Memory B cell (primary cell): ENCODE measurements at regions not wholly inside any gene's neighbourhood (a gene's known extent, or its start where the extent isn't known, plus 50 kb on each side); places are given as distances from the start of the nearest gene placed in this dataset.
"Not testable (repeated sequence)": the region's sequence is repeated elsewhere in the genome, so short reads cannot be mapped to it uniquely, and the experiment has no call there.

Experiments used
- ATAC-seq: fragments of 150-1000 bp; cut with Tn5 transposase; 2 replicates; pipeline ENCODE4 v1.10.0; 2021; ENCODE audit warnings: low read depth, mild to moderate bottlenecking, moderate library complexity
- DNase-seq, 2 donors: peaks; one replicate each; pipeline ENCODE4 v3.0.0; 2022; ENCODE audit warnings: low spot score in 2 of 2
- H3K27ac Mint-ChIP-seq: one replicate; pipeline ENCODE4 v1.8.0; 2022; ENCODE audit warnings: mild to moderate bottlenecking, moderate library complexity, mixed read lengths
- H3K27me3 Mint-ChIP-seq: one replicate; pipeline ENCODE4 v1.8.0; 2022; ENCODE audit warnings: mixed read lengths
- H3K36me3 Mint-ChIP-seq: one replicate; pipeline ENCODE4 v1.8.0; 2022; ENCODE audit warnings: mild to moderate bottlenecking, mixed read lengths
- H3K4me1 Mint-ChIP-seq: one replicate; pipeline ENCODE4 v1.8.0; 2022; ENCODE audit warnings: mixed read lengths
- H3K4me3 Mint-ChIP-seq: one replicate; pipeline ENCODE4 v1.8.0; 2022; ENCODE audit warnings: mild to moderate bottlenecking, moderate library complexity, mixed read lengths
- H3K9me3 Mint-ChIP-seq: one replicate; pipeline ENCODE4 v1.8.0; 2022; ENCODE audit warnings: mixed read lengths

- H3K9me3 Mint-ChIP-seq: peaks cover 10% of the 10 kb centered on the region
- ATAC-seq, DNase-seq, H3K4me1 Mint-ChIP-seq, H3K4me3 Mint-ChIP-seq, H3K36me3 Mint-ChIP-seq, H3K27me3 Mint-ChIP-seq, H3K27ac Mint-ChIP-seq: not testable (repeated sequence)
These were observed 206.7 kb downstream of the MSX2 start for GRCh38 chr5:174931033-174931432.

- peaks cover 3% of the 10 kb centered on the region for H3K9me3 Mint-ChIP-seq
- H3K27ac Mint-ChIP-seq: no peak overlapping the region
These were observed 201.2 kb downstream of the MSX2 start for GRCh38 chr5:174925586-174925985.

GRCh38 chr5:174922955-174923354, 198.6 kb downstream of the MSX2 start:
- no peak for DNase-seq
- Mint-ChIP-seq H3K4me1 (peaks cover 3% of the 10 kb centered on the region), H3K36me3 (no peaks in the 10 kb centered on the region), H3K4me3 (no peak overlapping the region), H3K27ac (no peak overlapping the region), H3K27me3 (peaks cover 3% of the 10 kb centered on the region), H3K9me3 (no peaks in the 10 kb centered on the region)
- no peak for ATAC-seq

More at GRCh38 chr5:174925586-174925985, 201.2 kb downstream of the MSX2 start:
- Mint-ChIP-seq H3K4me1 (peaks cover 3% of the 10 kb centered on the region), H3K36me3 (no peaks in the 10 kb centered on the region), H3K4me3 (no peak overlapping the region), H3K27me3 (peaks cover 2% of the 10 kb centered on the region)
- no peak for DNase-seq
- no peak for ATAC-seq

GRCh38 chr5:174920906-174921550, 196.6 kb downstream of the MSX2 start:
- Mint-ChIP-seq H3K9me3 (no peaks in the 10 kb centered on the region), H3K27me3 (peaks cover 3% of the 10 kb centered on the region), H3K4me3 (no peak overlapping the region), H3K4me1 (peaks cover 3% of the 10 kb centered on the region), H3K27ac (no peak overlapping the region), H3K36me3 (no peaks in the 10 kb centered on the region)
- DNase-seq: no peak
- no peak for ATAC-seq

- ATAC-seq: no peak
- H3K27me3 Mint-ChIP-seq: peaks cover 4% of the 10 kb centered on the region
- peaks cover 3% of the 10 kb centered on the region for H3K4me1 Mint-ChIP-seq
- no peak overlapping the region for H3K27ac Mint-ChIP-seq
- H3K4me3 Mint-ChIP-seq: no peak overlapping the region
- no peak for DNase-seq
- H3K9me3 Mint-ChIP-seq: no peaks in the 10 kb centered on the region
- no peaks in the 10 kb centered on the region for H3K36me3 Mint-ChIP-seq
These were observed 195.0 kb downstream of the MSX2 start for GRCh38 chr5:174919351-174919750.

GRCh38 chr5:174918655-174919054, 194.3 kb downstream of the MSX2 start:
- peaks cover 1% of the 10 kb centered on the region for H3K9me3 Mint-ChIP-seq
- peaks cover 3% of the 10 kb centered on the region for H3K4me1 Mint-ChIP-seq
- H3K27ac Mint-ChIP-seq: no peak overlapping the region
- H3K4me3 Mint-ChIP-seq: no peak overlapping the region
- no peak for DNase-seq
- ATAC-seq: no peak
- H3K27me3 Mint-ChIP-seq: peaks cover 6% of the 10 kb centered on the region
- H3K36me3 Mint-ChIP-seq: no peaks in the 10 kb centered on the region

- no peaks in the 10 kb centered on the region for H3K36me3 Mint-ChIP-seq
- H3K27ac Mint-ChIP-seq: no peak overlapping the region
- ATAC-seq: no peak
- peaks cover 3% of the 10 kb centered on the region for H3K4me1 Mint-ChIP-seq
- no peak overlapping the region for H3K4me3 Mint-ChIP-seq
- peaks cover 6% of the 10 kb centered on the region for H3K27me3 Mint-ChIP-seq
- no peak for DNase-seq
- H3K9me3 Mint-ChIP-seq: peaks cover 1% of the 10 kb centered on the region
These were observed 193.7 kb downstream of the MSX2 start for GRCh38 chr5:174917976-174918554.

GRCh38 chr5:174917435-174917834, 193.1 kb downstream of the MSX2 start:
- DNase-seq, H3K36me3 Mint-ChIP-seq, ATAC-seq, H3K4me3 Mint-ChIP-seq, H3K27me3 Mint-ChIP-seq, H3K9me3 Mint-ChIP-seq, H3K27ac Mint-ChIP-seq, H3K4me1 Mint-ChIP-seq: not testable (repeated sequence)

GRCh38 chr5:174916924-174917323, 192.5 kb downstream of the MSX2 start:
- not testable (repeated sequence) for H3K27me3 Mint-ChIP-seq, DNase-seq, ATAC-seq, H3K36me3 Mint-ChIP-seq, H3K4me1 Mint-ChIP-seq, H3K27ac Mint-ChIP-seq, H3K9me3 Mint-ChIP-seq, H3K4me3 Mint-ChIP-seq

GRCh38 chr5:174916227-174916626, 191.8 kb downstream of the MSX2 start:
- H3K27me3 Mint-ChIP-seq: peaks cover 6% of the 10 kb centered on the region
- H3K27ac Mint-ChIP-seq: no peak overlapping the region
- H3K4me3 Mint-ChIP-seq: no peak overlapping the region
- no peaks in the 10 kb centered on the region for H3K36me3 Mint-ChIP-seq
- H3K9me3 Mint-ChIP-seq: peaks cover 3% of the 10 kb centered on the region
- DNase-seq: no peak
- peaks cover 2% of the 10 kb centered on the region for H3K4me1 Mint-ChIP-seq
- ATAC-seq: no peak

- ATAC-seq (no peak), DNase-seq (no peak)
- H3K36me3 Mint-ChIP-seq: no peaks in the 10 kb centered on the region
- peaks cover 3% of the 10 kb centered on the region for H3K27me3 Mint-ChIP-seq
- peaks cover 3% of the 10 kb centered on the region for H3K9me3 Mint-ChIP-seq
- no peak overlapping the region for H3K4me3 Mint-ChIP-seq
- no peak overlapping the region for H3K27ac Mint-ChIP-seq
- no peaks in the 10 kb centered on the region for H3K4me1 Mint-ChIP-seq
These were observed 186.7 kb downstream of the MSX2 start for GRCh38 chr5:174911118-174911517.

- Mint-ChIP-seq H3K27ac (no peak overlapping the region), H3K27me3 (peaks cover 3% of the 10 kb centered on the region), H3K4me1 (no peaks in the 10 kb centered on the region), H3K36me3 (no peaks in the 10 kb centered on the region), H3K9me3 (peaks cover 8% of the 10 kb centered on the region), H3K4me3 (no peak overlapping the region)
- ATAC-seq (no peak), DNase-seq (peak in 1 of 2 donors; percentile 5)
These were observed 185.9 kb downstream of the MSX2 start for GRCh38 chr5:174910245-174910737.

GRCh38 chr5:174903172-174903732, 178.9 kb downstream of the MSX2 start:
- H3K9me3 Mint-ChIP-seq: peaks cover 6% of the 10 kb centered on the region
- no peak overlapping the region for H3K27ac Mint-ChIP-seq
- peaks cover 12% of the 10 kb centered on the region for H3K27me3 Mint-ChIP-seq
- H3K4me1 Mint-ChIP-seq: no peaks in the 10 kb centered on the region
- DNase-seq (no peak), ATAC-seq (no peak)
- no peaks in the 10 kb centered on the region for H3K36me3 Mint-ChIP-seq
- H3K4me3 Mint-ChIP-seq: no peak overlapping the region

- Mint-ChIP-seq H3K36me3 (no peaks in the 10 kb centered on the region), H3K4me1 (no peaks in the 10 kb centered on the region), H3K27ac (no peak overlapping the region), H3K27me3 (peaks cover 12% of the 10 kb centered on the region), H3K4me3 (no peak overlapping the region), H3K9me3 (peaks cover 6% of the 10 kb centered on the region)
- DNase-seq (no peak), ATAC-seq (no peak)
These were observed 177.0 kb downstream of the MSX2 start for GRCh38 chr5:174901336-174901735.
